Breast epithelium (tissue), 3 donors: ENCODE measurements at regions not wholly inside any gene's neighbourhood (a gene's known extent, or its start where the extent isn't known, plus 50 kb on each side); places are given as distances from the start of the nearest gene placed in this dataset.

Experiments
- CTCF ChIP-seq, 3 donors: fragments of 450-650 bp; IDR thresholded peaks; one replicate each; pipeline ENCODE4 v1.5.1; 2016 to 2017; ENCODE audit warnings: antibody characterized with exemption in 3 of 3, mild to moderate bottlenecking in 3 of 3, moderate library complexity in 3 of 3
- POLR2A ChIP-seq: fragments of 450-650 bp; IDR thresholded peaks from one replicate; pipeline ENCODE4 v1.6.1; 2016; ENCODE audit warnings: antibody characterized with exemption, mild to moderate bottlenecking, moderate library complexity

- no peak for TF ChIP-seq CTCF (IDR thresholded peaks at IDR 0.05)
- TF ChIP-seq POLR2A = no peak
Measured at GRCh38 chr12:83527810-83528209, 841.1 kb downstream of the TMTC2 start.
